Stomach (tissue), 4 donors: ENCODE measurements at regions not wholly inside any gene's neighbourhood (a gene's known extent, or its start where the extent isn't known, plus 50 kb on each side); places are given as distances from the start of the nearest gene placed in this dataset.

ENCODE experiments used
- POLR2A ChIP-seq, 4 donors: fragments of 450-650 bp; IDR thresholded peaks; one replicate each; pipeline ENCODE4 v1.6.1; 2016; ENCODE audit warnings: antibody characterized with exemption in 4 of 4, control low read depth in 2 of 4, mild to moderate bottlenecking in 1 of 4, moderate library complexity in 1 of 4
- POLR2AphosphoS5 ChIP-seq, 3 donors: sonication (generic); formaldehyde crosslinking; IDR thresholded peaks; one replicate each; pipeline ENCODE4 v1.6.1; 2016; ENCODE audit warnings: antibody characterized with exemption in 3 of 3
- TF ChIP-seq, protein P1 (sequence below), 7 experiments: fragments of 450-650 bp in 4 of 7; fragments of 200-600 bp in 3 of 7; sonication (generic) in 3 of 7; IDR thresholded peaks; one replicate each; pipeline ENCODE4 v1.5.1; 2016 to 2019; ENCODE audit warnings: antibody characterized with exemption in 7 of 7, control low read depth in 2 of 7, mild to moderate bottlenecking in 1 of 7

DNA sequence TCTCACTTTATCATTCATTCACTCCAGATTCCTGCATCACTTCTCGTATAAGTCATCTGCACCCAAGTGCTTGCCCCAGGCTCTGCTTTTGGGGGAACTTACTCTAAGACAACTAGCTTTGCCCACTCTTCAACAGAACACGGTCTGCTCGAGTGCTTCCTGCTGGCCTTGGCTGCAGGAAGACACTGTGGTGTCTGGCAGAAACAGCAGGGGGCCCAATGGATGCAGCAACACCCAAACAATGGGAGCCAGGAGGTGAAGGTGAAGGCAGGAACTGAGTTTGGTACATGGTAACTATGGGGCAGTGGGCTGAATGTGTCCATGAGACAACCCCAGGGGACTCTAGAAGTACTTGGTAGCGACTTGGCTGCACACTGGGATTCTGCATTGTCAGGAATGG is 344.0 kb downstream of the REEP3 start:
- TF ChIP-seq, protein P1, sequence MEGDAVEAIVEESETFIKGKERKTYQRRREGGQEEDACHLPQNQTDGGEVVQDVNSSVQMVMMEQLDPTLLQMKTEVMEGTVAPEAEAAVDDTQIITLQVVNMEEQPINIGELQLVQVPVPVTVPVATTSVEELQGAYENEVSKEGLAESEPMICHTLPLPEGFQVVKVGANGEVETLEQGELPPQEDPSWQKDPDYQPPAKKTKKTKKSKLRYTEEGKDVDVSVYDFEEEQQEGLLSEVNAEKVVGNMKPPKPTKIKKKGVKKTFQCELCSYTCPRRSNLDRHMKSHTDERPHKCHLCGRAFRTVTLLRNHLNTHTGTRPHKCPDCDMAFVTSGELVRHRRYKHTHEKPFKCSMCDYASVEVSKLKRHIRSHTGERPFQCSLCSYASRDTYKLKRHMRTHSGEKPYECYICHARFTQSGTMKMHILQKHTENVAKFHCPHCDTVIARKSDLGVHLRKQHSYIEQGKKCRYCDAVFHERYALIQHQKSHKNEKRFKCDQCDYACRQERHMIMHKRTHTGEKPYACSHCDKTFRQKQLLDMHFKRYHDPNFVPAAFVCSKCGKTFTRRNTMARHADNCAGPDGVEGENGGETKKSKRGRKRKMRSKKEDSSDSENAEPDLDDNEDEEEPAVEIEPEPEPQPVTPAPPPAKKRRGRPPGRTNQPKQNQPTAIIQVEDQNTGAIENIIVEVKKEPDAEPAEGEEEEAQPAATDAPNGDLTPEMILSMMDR (IDR thresholded peaks at IDR 0.05) = no peak
- TF ChIP-seq POLR2A (IDR thresholded peaks at IDR 0.05) (no peak), POLR2AphosphoS5 (IDR thresholded peaks at IDR 0.05) (no peak)
